ENCODE measurements at regions not wholly inside any gene's neighbourhood (a gene's known extent, or its start where the extent isn't known, plus 50 kb on each side); places are given as distances from the start of the nearest gene placed in this dataset.

DNA sequence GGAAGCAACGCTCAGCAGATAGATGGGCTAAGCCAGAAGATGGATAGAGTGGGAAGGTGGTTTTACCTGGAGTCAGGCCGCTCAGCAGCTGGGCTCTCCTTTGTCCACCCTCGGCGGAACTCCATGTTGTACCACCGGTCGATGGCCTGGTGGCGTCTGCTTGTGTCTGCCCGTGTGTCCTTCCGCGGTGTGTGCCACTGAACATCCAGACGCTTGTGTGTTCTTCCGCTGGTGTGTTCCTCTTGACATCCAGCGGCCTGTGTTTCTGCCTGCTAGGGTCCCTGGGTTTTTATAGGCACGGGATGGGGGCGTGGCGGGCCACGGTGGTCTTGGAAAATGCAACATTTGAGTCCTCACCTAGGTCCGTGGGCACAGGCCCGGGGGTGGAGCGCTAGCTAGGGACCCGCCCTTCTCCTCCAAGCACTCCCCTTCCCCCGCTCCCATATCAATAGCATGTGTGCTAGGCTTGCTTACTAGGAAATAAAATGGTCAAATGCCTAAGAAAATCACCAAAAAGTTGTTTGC, 1431.7 kb upstream of the ACVR2A start:
- TF ChIP-seq, protein P1, sequence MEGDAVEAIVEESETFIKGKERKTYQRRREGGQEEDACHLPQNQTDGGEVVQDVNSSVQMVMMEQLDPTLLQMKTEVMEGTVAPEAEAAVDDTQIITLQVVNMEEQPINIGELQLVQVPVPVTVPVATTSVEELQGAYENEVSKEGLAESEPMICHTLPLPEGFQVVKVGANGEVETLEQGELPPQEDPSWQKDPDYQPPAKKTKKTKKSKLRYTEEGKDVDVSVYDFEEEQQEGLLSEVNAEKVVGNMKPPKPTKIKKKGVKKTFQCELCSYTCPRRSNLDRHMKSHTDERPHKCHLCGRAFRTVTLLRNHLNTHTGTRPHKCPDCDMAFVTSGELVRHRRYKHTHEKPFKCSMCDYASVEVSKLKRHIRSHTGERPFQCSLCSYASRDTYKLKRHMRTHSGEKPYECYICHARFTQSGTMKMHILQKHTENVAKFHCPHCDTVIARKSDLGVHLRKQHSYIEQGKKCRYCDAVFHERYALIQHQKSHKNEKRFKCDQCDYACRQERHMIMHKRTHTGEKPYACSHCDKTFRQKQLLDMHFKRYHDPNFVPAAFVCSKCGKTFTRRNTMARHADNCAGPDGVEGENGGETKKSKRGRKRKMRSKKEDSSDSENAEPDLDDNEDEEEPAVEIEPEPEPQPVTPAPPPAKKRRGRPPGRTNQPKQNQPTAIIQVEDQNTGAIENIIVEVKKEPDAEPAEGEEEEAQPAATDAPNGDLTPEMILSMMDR (IDR thresholded peaks at IDR 0.05), result no peak
- no peak for TF ChIP-seq POLR2AphosphoS5 (IDR thresholded peaks at IDR 0.05; ENCODE audit: low read depth, low read length)
- TF ChIP-seq, protein P2, sequence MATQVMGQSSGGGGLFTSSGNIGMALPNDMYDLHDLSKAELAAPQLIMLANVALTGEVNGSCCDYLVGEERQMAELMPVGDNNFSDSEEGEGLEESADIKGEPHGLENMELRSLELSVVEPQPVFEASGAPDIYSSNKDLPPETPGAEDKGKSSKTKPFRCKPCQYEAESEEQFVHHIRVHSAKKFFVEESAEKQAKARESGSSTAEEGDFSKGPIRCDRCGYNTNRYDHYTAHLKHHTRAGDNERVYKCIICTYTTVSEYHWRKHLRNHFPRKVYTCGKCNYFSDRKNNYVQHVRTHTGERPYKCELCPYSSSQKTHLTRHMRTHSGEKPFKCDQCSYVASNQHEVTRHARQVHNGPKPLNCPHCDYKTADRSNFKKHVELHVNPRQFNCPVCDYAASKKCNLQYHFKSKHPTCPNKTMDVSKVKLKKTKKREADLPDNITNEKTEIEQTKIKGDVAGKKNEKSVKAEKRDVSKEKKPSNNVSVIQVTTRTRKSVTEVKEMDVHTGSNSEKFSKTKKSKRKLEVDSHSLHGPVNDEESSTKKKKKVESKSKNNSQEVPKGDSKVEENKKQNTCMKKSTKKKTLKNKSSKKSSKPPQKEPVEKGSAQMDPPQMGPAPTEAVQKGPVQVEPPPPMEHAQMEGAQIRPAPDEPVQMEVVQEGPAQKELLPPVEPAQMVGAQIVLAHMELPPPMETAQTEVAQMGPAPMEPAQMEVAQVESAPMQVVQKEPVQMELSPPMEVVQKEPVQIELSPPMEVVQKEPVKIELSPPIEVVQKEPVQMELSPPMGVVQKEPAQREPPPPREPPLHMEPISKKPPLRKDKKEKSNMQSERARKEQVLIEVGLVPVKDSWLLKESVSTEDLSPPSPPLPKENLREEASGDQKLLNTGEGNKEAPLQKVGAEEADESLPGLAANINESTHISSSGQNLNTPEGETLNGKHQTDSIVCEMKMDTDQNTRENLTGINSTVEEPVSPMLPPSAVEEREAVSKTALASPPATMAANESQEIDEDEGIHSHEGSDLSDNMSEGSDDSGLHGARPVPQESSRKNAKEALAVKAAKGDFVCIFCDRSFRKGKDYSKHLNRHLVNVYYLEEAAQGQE (IDR thresholded peaks at IDR 0.05; ENCODE audit: insufficient read depth in 1 of 2, low read depth in 2 of 2, low read length in 1 of 2), result no peak
- TF ChIP-seq SIN3A (IDR thresholded peaks at IDR 0.05; ENCODE audit: borderline replicate concordance, insufficient read depth, low read depth, low read length), result no peak
- TF ChIP-seq TCF7L2 (IDR thresholded peaks at IDR 0.05; ENCODE audit: low read depth, low read length), result no peak
